DND-41 (cell line): ENCODE measurements at regions not wholly inside any gene's neighbourhood (a gene's known extent, or its start where the extent isn't known, plus 50 kb on each side); places are given as distances from the start of the nearest gene placed in this dataset.

Source experiments
- EZH2 ChIP-seq: IDR thresholded peaks from 3 replicates; pipeline ENCODE4 v1.6.1; 2012; ENCODE audit warnings: borderline replicate concordance, low read depth, mild to moderate bottlenecking, moderate library complexity, low read length, inconsistent platforms; ENCODE audit not compliant: severe bottlenecking
- TF ChIP-seq, protein P1 (sequence below): IDR thresholded peaks from 2 replicates; pipeline ENCODE4 v1.5.1; 2012; ENCODE audit warnings: borderline replicate concordance, low read length, moderate library complexity, mild to moderate bottlenecking; ENCODE audit not compliant: poor library complexity, severe bottlenecking; ENCODE audit errors: extremely low read depth

DNA sequence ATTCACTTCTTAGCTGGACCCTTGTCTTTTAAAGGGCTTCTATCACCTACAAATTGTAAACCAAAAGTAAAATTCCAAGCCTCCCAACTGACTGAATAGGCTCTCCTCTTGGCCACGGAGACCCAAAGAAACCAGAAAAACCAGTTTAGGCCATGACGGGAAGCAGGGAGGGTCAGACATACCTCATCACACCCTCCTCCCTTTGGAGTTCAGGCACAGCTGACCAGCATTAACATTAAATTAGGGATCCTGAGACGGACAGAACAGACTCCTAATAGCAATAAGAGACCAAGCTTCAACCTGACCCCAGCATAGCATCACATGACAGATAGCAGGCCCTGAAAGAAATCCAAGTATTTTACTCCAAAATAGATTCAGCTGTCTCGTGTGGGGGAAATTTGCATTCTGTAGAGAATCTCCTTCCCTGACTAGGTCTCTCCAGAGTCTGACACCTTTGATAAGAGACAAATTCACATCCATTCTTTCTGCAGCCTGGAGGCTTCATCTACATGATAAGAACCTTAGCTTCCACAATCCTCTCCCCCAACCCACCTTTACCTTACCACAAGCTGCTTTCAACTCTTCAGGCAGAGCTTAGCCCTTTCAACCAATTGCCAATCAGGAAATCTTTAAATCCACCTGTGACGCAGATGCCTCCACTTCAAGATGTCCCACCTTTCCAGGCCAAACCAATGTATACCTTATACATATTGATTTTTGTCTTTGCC is 177.1 kb upstream of the RAB4A start:
- TF ChIP-seq, protein P1, sequence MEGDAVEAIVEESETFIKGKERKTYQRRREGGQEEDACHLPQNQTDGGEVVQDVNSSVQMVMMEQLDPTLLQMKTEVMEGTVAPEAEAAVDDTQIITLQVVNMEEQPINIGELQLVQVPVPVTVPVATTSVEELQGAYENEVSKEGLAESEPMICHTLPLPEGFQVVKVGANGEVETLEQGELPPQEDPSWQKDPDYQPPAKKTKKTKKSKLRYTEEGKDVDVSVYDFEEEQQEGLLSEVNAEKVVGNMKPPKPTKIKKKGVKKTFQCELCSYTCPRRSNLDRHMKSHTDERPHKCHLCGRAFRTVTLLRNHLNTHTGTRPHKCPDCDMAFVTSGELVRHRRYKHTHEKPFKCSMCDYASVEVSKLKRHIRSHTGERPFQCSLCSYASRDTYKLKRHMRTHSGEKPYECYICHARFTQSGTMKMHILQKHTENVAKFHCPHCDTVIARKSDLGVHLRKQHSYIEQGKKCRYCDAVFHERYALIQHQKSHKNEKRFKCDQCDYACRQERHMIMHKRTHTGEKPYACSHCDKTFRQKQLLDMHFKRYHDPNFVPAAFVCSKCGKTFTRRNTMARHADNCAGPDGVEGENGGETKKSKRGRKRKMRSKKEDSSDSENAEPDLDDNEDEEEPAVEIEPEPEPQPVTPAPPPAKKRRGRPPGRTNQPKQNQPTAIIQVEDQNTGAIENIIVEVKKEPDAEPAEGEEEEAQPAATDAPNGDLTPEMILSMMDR, result no peak
- TF ChIP-seq EZH2, result no peak
